Gastrocnemius medialis (tissue), 4 donors: ENCODE measurements at regions not wholly inside any gene's neighbourhood (a gene's known extent, or its start where the extent isn't known, plus 50 kb on each side); places are given as distances from the start of the nearest gene placed in this dataset.

ENCODE experiments used
- CTCF ChIP-seq, 5 experiments: fragments of 450-650 bp in 3 of 5; fragments of 200-600 bp in 2 of 5; sonication (generic) in 2 of 5; IDR thresholded peaks in 4 of 5; conservative IDR thresholded peaks in 1 of 5; 1 replicate in 4 of 5; 2 replicates in 1 of 5; pipeline ENCODE4 v1.5.1; 2016 to 2019; ENCODE audit warnings: antibody characterized with exemption in 5 of 5, mild to moderate bottlenecking in 3 of 5, moderate library complexity in 3 of 5
- POLR2A ChIP-seq, 2 donors: fragments of 450-650 bp; IDR thresholded peaks; one replicate each; pipeline ENCODE4 v1.6.1; 2017; ENCODE audit warnings: antibody characterized with exemption in 2 of 2, mild to moderate bottlenecking in 2 of 2, moderate library complexity in 2 of 2

- TF ChIP-seq CTCF (IDR thresholded peaks at IDR 0.05 in 4 of 5, conservative IDR thresholded peaks at IDR 0.05 in 1 of 5) (no peak), POLR2A (IDR thresholded peaks at IDR 0.05) (no peak)
These were observed 1682.8 kb upstream of the LRRTM1 start for GRCh38 chr2:81987370-81987769.
